GM19023 (cell line): ENCODE measurements at regions not wholly inside any gene's neighbourhood (a gene's known extent, or its start where the extent isn't known, plus 50 kb on each side); places are given as distances from the start of the nearest gene placed in this dataset.
"Not testable (repeated sequence)": the region's sequence is repeated elsewhere in the genome, so short reads cannot be mapped to it uniquely, and the experiment has no call there.

Experiments used
- ATAC-seq: cut with Tn5 transposase; IDR thresholded peaks from one replicate; pipeline ENCODE4 v1.9.1; 2021; ENCODE audit warnings: mild to moderate bottlenecking, moderate library complexity; ENCODE audit not compliant: unreplicated experiment

DNA sequence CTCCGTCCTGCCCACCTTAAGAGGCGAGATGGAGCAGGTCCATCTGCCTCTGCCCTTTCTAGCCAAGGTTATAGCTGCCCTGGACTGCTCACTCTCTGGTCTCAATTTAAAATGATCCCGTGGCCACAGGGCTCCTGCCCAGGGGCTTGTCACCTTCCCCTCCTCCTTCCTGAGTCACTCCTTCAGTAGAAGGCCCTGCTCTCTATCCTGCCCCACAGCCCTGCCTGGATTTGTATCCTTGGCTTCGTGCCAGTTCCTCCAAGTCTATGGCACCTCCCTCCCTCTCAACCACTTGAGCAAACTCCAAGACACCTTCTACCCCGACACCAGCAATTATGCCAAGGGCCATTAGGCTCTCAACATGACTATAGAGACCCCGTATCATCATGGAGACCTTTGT lies 105.3 kb upstream of the PZP start:
- ATAC-seq, result not testable (repeated sequence)

DNA sequence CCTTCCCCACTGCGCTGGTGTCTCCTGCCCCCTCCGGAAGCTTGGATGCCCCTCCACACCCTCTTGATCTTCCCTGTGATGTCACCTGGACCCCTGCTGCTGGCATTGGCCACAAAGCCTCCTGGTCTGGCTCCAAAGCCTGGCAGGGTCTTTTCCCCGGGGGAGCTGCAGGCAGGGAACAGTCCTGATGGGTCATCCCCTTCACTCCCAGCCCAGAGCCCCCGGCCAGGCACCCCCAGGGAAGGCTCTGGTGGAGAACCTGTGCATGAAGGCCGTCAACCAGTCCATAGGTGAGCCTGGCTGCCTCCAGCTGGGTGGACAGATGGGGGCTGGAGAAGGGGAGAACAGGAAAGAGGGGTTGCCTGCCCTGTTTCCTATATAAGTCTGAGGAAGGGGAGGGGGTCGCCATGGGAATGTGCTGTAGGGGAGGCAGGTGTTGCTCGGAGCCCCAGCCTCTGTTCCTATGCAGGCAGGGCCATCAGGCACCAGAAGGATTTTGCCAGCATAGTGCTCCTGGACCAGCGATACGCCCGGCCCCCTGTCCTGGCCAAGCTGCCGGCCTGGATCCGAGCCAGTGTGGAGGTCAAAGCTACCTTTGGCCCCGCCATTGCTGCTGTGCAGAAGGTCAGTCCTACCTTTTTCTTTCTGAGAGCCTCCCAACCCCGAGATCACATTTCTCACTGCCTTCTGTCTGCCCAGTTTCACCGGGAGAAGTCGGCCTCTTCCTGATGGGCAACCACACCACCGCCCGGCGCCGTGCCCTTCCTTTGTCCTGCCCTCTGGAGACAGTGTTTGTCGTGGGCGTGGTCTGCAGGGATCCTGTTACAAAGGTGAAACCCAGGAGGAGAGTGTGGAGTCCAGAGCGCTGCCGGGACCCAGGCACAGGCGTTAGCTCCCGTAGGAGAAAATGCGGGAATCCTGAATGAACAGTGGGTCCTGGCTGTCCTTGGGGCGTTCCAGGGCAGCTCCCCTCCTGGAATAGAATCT lies 104.5 kb upstream of the PZP start:
- not testable (repeated sequence) for ATAC-seq

DNA sequence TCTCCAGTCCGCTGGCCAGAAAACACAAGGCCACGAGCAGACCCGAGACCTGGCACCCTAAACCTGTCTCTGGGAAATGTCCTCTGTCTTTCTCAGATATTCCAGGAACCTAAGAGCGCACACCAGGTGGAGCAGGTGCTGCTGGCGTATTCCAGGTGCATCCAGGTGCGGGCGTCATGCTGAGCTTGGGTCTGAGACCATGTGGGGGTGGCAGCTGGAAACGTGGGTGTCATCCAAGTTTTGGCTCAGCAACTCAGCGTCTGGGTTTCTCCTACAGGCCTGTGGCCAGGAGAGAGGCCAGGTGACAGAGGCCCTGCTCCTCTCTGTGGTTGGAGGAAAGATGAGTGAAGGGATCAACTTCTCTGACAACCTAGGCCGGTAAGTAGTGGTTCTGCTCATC lies 103.3 kb upstream of the PZP start:
- not testable (repeated sequence) for ATAC-seq

DNA sequence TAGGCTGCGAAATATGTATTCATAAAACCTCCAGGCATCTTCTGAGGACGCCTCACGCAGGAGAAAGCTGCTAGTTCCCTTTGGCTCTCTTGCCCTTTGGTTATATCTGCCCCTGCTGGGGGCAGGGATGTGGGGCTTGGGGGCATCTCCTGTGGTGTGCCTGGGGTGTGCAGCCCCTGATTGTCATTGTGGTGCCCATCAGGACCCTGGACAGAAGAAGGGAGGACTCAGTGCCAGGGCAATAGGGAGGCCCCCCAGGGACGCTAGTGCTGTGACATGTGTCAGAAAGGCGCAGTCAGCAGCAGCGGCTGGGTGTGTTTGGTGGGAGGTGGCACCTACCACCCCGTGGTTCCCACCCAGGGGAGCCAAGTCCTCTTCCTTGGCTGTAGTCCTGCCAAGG lies 102.5 kb upstream of the PZP start:
- ATAC-seq, result not testable (repeated sequence)

DNA sequence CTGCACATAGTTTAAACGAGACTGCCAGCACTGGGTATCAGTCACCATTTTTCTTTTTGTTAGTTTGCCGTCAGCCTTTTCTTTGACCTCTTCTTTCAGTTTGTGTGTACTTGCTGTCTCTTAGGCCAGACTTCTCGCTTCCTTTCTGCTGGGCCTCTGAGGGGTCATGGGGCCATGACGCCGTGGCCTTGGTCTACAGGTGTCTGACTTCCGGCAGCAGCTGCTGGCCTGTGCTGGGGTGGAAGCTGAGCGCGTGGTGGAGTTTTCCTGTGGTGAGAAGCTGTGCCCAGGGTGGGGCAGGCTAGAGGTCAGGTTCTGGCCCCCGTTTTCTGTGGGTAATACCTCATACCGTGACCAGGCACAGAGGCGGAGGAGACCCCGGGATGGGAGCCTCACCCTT lies 101.6 kb upstream of the PZP start:
- not testable (repeated sequence) for ATAC-seq

DNA sequence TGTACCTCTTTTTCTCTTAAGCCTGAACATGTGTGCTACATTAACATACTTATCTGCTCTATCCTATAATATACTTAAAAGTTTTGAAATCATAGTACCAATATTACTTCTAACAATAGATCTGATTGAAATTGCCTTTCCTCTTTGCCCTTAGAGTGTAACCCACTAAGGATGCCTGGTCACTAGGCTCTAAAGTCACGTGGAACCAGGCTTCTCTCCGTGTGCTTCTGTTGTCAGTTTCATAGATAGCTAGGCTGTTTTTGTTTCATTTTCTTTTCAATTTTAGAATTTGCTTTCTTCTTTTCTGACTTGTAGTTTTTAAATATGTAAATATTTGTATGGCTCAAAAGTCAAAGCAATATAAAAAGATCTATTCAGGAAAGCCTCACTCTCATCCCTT lies 100.5 kb upstream of the PZP start:
- peak; percentile 40 for ATAC-seq

DNA sequence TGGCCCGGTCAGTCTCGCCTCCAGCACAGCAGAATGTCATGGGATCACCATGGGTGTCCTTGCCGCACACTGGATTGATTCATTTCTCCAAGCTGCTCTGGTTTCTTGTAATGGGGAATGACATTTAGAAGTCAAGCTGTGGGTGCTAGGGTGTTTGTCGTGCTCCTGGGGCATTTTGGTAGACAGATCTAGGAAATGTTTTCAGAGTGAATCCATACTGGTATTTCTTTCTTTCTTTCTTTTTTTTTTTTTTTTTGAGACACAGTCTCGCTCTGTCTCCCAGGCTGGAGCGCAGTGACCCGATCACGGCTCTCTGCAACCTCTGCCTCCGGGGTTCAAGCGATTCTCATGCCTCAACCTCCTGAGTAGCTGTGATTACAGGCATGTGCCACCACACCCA lies 100.0 kb upstream of the PZP start:
- ATAC-seq, result not testable (repeated sequence)

DNA sequence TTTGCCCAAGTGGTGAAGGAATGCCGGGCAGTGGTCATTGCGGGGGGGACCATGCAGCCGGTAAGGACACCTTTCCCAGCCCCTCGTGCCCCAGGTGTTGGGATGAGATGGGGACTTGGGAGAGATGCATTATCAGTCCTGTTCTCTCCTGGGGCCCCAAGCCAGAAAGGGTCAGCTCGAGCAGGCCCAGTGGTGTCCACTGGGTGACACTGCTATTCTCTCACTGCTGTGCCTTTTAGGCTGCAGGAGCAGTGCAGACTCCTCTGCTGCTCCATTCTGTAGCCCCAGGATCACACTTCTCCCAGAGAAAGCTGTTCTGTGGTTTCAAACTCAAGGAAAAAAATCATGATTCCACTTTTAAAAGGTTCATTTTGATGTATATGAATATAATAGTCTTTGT lies 99.1 kb upstream of the PZP start:
- not testable (repeated sequence) for ATAC-seq

DNA sequence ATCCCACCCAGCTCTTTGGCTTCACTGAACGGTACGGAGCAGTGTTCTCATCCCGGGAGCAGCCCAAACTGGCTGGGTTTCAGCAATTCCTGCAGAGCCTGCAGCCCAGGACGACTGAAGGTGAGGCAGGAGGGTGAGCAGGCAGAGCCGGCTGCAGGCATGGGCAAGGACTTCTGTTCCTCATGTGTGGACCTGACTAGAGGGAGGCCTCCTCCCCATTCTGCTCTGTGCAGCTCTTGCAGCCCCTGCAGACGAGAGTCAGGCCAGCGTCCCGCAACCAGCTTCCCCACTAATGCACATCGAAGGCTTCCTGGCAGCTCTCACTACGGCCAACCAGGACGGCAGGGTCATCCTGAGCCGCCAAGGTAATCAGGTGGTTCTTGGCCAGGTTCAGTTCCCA lies 97.8 kb upstream of the PZP start:
- not testable (repeated sequence) for ATAC-seq

DNA sequence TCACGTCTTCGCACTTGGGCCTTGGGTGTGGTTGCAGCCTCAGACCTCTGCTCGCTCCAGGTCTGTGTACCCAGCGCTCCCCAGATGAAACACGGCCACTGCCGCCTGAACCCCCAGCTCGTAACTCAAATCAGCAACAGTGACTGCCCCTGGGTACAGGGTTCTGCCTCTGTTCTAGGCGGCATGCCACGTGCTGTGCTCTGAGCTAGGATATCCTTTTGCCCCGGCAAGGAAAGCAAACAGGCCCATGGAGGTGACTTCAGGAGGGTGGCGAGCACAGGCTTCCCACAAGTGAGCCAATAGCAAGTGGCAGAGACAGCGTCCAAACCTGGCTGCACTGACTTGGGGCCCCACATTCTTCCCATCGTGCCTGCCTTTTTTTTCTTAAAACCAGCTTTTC lies 96.3 kb upstream of the PZP start:
- ATAC-seq, result not testable (repeated sequence)

DNA sequence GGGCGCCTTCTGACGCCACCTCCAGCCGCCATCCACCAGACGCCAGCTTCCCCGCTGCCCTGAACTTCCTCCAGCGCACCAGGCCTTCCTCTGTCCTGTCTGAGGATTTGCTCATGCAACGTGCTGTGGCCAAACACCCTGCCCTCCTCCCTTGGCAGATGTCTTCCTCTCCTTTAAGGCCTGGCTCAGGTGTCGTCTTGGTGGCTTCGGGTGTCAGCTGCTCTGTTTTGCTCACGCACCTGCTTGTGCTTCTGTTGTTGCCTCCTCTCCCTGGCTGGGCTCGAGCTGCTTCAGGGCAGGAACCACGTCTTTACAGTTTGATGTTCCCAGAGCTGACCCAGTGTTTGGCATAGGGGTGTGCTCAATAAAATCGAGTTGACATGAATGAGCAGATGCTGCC lies 87.7 kb upstream of the PZP start:
- not testable (repeated sequence) for ATAC-seq

DNA sequence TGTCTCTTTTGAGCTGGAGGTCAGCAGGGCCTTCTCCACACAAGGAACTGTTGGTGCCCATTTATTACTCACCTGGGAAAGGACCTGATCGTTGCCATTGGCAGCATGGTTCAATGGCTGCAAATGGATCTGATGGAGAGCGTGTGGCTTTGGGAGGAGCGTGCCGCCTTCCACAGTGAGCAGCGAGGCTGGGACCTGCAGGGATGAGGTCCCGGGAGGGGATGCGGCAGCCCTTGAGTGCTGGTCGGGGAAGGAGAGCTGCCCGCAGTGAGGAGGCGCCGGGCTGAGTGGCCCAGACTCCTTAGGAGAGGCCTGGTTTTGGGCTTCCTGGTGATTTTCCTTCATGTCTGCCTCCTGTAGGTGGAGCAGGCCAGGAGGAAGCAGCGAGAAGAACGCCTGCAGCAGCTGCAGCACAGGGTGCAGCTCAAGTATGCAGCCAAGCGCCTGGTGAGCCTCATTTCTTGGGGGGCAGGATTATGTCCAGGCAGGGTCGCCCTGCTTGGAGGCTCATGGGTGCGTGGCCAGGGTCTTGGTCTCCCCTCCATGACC lies 86.0 kb upstream of the PZP start:
- not testable (repeated sequence) for ATAC-seq

DNA sequence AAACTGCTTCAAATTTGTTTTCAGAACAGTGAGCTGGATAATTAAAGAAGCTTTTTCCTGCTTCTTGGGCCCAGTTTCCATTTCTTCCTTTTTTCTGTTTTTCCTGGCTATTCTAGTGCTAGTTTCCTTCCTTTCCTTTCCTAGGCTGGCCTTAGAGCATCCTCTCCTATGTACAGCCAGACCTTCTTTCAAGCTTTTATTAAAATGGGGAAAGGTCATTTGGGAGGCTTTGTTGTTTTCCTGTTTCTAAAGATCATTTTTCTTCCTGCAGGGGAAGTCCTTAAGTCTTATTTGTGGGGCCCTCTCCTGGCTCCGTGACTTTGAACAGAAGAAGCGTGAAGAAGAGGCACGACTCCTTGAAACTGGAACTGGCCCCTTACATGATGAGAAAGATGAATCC lies 85.2 kb upstream of the PZP start:
- not testable (repeated sequence) for ATAC-seq

DNA sequence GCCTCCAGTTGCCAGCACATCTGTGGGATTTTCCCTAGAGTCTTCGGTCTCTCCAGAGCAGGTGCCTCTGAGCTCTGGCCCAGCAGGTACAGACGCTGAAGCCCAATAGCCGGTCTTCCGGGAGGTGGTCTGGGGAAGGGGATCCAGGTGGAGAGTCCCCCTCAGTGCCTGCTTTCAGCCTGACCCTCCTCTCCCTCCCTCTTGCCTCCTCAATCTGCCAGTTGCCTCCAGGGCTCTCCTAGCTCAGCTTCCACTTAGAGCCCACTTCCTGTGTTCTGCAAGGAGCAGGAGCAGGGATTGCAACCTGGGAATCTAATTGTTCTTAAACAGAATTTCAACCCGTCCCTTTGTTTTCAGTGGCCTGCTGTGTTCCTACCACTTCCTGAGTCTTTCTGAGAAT lies 81.8 kb upstream of the PZP start:
- not testable (repeated sequence) for ATAC-seq

DNA sequence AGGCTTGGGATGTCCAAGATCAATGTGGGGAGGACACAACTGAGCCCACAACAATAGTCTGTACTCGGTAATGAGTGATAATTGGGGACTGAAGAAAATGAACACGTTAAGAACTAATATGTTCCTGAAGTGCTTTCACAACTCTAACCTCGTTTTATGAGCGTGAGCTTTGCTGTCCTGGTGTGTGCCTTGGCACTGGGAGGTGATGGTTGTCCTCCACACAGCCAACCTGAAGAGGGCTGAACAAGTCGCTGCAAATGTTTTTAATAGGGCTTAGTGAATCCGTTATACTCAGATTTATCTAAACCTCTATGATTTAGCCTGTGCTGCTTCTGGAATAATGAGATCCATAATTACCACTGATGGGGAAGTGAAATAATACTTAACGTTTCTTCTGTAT lies 76.5 kb upstream of the PZP start:
- not testable (repeated sequence) for ATAC-seq

DNA sequence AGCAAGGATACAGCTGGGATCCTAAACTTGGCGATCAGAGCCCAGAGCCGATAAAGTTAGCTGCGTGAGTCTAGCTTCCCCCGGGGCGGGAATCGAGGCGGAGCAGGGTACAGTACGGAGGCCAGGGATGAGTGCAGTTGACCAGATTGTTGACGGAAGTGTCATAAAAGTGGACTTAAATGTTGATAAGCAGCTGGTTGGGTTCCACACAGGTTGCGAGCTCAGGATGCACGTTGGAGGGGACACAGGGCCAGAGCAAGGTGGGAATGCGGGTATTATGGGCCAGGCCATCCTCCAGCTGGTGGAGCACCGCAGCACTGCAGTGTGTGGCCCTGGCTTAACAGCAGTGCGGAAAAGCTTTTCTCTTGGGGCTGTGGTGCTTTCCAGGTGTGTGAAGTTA lies 76.0 kb upstream of the PZP start:
- ATAC-seq, result not testable (repeated sequence)

DNA sequence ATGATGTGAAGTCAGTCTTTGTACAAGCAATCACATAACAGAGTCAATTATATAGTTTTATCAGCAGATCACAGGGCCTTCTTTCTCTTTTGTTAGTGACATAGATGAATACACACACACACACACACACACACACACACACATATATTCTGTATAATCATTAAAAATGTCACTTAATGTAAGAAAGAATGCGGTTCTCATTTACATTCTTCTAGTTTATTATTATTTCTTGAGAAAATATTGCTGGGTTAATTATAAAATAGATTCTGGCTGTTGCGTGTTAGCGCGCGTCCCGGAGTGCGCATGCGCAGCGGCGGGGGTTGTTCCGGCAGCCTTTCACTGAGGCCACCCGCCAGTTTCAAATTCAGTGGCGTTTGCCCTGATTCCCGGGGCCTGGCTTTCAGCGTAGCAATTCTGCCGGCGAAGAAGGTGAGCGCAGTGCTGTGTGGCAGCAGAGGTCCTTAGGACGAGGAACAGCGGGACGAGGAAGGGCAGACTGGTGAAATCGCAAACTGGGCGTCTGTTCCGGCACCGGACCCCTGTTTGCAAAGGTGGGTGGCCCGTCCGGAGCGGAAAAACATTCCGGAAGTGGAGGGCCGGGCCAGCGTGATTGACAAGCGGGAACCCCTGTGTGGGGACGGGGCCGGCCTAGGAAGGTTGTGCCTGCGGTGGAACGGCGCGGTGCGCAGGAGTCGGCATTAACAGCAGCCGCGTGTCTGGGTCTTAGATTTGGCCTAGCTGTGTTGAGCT lies 75.3 kb upstream of the PZP start:
- ATAC-seq, result not testable (repeated sequence)

DNA sequence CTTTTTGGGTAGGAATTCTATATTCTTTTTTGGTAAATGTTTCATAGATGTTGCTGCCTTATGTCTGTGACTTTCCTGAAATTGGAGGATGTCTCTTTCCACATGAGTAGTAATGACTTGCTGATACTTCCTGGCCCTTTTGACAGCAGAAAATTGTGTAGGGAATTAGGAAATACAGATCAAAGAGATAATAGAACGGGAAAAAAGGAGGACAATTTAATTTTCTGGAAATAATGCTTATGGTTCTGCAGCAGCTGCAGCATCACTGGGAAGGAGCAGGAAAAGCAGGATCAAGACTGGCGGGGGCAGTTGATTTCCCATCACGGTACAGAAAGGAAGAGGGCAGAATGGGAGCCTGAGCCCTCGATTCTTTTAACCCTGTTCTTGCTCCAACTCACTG lies 68.8 kb upstream of the PZP start:
- ATAC-seq, result no peak

DNA sequence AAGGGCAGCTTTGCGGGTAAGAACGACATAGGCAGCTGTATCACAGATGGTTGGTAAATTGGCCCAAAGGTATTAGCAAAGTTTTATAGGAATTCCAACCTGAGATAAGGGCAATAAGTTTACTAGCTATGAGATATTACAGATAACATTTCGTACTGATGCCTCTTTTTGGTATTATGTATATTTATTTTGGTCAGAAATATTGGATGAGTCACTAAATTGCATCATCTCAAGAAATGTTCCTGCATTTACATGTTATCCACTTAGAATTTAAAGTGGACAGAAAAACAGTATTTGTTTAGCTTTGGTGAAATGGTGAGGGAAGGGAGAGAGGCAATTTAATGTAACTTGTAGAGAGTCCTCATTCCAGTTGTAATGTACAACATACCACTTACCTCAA lies 65.1 kb upstream of the PZP start:
- ATAC-seq, result no peak

DNA sequence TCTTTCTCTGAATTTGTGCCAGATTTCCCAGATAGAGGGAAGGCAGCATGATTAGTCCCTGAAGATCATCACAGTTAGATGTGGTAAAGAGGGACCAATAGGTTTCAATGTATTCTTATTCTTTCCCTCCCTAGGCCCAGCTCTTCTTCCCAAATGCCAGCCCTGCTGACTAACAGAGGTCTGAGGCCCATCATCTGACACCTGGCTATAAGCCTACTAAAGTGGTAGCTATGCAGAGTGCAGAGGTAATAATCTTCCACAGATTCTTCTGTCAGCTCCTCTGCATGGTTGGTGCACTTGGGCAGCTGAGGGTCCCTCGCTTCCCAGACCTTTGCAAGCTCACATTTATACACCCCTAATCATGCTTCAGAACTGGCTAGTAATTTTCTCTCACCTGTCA lies 63.7 kb upstream of the PZP start:
- no peak for ATAC-seq

DNA sequence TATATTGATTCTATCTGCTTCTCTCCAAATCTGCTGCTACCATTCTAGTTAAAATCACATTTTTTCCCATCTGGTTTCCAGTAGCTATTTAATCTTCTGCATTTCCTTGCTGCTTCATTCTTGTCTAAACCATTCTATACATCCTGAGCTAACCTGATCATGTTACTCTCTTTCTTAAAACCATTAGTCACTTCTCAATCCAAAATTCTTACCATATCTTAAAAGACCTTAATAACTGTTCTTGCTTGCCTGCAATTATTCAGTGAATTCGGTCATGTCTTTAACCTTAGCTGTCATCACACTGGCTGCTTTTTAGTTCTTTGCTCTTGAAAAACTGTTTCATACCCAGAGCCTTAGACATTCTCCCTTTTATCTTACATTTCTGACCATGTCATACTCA lies 56.4 kb upstream of the PZP start:
- no peak for ATAC-seq

DNA sequence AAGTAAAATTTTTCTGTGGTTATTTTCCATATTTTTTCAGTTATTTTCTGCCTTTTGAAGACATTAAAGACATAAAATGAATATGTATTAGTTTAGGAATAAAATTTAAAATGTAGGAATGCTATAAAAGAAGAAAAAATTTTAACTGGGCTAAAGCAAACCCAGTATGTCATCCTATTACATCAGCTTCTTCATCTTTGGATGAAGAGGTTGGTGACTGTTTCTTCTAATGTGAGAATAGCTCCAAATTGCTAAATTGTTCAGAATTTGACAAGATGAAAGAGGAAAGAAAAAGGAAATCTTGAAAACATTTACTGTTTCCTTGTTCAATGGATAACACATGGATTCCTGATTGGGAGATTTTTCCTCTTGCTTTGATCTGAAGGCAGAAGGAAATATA lies 52.7 kb upstream of the PZP start:
- ATAC-seq, result no peak
